ENCODE measurements at regions not wholly inside any gene's neighbourhood (a gene's known extent, or its start where the extent isn't known, plus 50 kb on each side); places are given as distances from the start of the nearest gene placed in this dataset.
A peak's percentile ranks its signal among the peaks of the same experiment; 100 is the strongest.

- ATAC-seq (no peak), DNase-seq (no peak)
- Histone ChIP-seq H3K27me3 (ENCODE audit: control insufficient read depth, insufficient read depth) (no peaks in the 10 kb centered on the region), H3K9me3 (ENCODE audit: control insufficient read depth, low read length) (no peaks in the 10 kb centered on the region), H3K4me3 (ENCODE audit: low read length) (no peak overlapping the region), H3K27ac (ENCODE audit: low read length) (no peak overlapping the region), H3K4me1 (ENCODE audit: control insufficient read depth, insufficient read depth, low read length) (no peaks in the 10 kb centered on the region)
- intact Hi-C loops (cut with DNase I), result no loop called here
- WGBS, result 76% methylated on average over 12 of the region's 12 CpGs
Observed at GRCh38 chr22:44442186-44442815, 55.7 kb downstream of the RTL6 start.

DNA sequence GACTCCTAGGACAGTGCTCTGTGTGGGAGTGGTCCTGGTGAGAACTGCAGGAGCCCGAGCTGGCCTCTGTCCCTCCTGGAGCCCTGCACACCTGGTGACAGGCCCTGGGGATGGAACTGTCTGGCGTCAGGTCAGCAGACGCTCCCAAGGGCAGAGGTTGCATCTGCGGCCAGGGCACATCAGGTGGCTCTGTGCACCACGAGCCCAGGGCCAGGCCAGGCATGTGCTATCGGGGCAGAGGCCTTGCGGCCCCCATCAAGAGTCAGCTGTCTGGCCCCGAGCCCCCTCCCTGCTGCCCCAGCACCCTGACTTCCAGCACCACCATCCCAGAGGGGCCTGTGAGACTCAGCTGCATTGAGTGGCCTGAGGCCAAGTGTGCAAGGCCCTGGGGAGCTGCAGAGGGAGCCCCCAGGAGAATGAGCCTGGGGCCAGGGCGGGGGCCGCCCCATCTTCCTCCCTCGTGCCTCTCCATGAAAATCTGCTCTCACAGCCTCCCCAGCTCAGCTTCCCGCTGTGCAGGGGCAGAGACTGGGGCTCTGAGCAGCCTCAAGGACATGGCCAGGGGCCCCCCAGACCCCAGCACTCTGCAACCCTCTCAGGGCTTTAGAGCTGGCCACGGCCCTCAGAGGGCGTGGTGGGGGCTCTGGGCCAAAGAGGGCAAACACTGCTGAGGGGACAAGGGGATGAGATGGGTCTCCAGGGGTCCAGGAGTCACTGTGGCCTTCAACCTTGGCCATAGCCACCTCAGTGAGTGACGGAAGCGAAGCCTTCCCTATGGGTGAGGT is 56.4 kb downstream of the RTL6 start:
- Histone ChIP-seq H3K4me1 (ENCODE audit: control insufficient read depth, insufficient read depth, low read length) (no peaks in the 10 kb centered on the region), H3K9me3 (ENCODE audit: control insufficient read depth, low read length) (no peaks in the 10 kb centered on the region), H3K27me3 (ENCODE audit: control insufficient read depth, insufficient read depth) (no peaks in the 10 kb centered on the region), H3K4me3 (ENCODE audit: low read length) (no peak overlapping the region), H3K27ac (ENCODE audit: low read length) (no peak overlapping the region)
- intact Hi-C loops (cut with DNase I), result no loop called here
- no peak for ATAC-seq
- DNase-seq, result no peak
- 84% methylated on average over 16 of the region's 16 CpGs for WGBS

- WGBS, result 87% methylated on average over 19 of the region's 19 CpGs
- Histone ChIP-seq H3K9me3 (ENCODE audit: control insufficient read depth, low read length) (no peaks in the 10 kb centered on the region), H3K4me3 (ENCODE audit: low read length) (no peak overlapping the region), H3K27ac (ENCODE audit: low read length) (no peak overlapping the region), H3K27me3 (ENCODE audit: control insufficient read depth, insufficient read depth) (no peaks in the 10 kb centered on the region), H3K4me1 (ENCODE audit: control insufficient read depth, insufficient read depth, low read length) (no peaks in the 10 kb centered on the region)
- DNase-seq (no peak), ATAC-seq (no peak)
- intact Hi-C loops (cut with DNase I), result no loop called here
Observed at GRCh38 chr22:44440224-44441160, 57.5 kb downstream of the RTL6 start.

- Histone ChIP-seq H3K9me3 (ENCODE audit: control insufficient read depth, low read length) (no peaks in the 10 kb centered on the region), H3K4me3 (ENCODE audit: low read length) (no peak overlapping the region), H3K27me3 (ENCODE audit: control insufficient read depth, insufficient read depth) (no peaks in the 10 kb centered on the region), H3K4me1 (ENCODE audit: control insufficient read depth, insufficient read depth, low read length) (no peaks in the 10 kb centered on the region), H3K27ac (ENCODE audit: low read length) (no peak overlapping the region)
- no peak for DNase-seq
- WGBS, result 85% methylated on average over 21 of the region's 21 CpGs
- no peak for ATAC-seq
- intact Hi-C loops (cut with DNase I), result no loop called here
Observed at GRCh38 chr22:44439356-44440223, 58.4 kb downstream of the RTL6 start.

DNA sequence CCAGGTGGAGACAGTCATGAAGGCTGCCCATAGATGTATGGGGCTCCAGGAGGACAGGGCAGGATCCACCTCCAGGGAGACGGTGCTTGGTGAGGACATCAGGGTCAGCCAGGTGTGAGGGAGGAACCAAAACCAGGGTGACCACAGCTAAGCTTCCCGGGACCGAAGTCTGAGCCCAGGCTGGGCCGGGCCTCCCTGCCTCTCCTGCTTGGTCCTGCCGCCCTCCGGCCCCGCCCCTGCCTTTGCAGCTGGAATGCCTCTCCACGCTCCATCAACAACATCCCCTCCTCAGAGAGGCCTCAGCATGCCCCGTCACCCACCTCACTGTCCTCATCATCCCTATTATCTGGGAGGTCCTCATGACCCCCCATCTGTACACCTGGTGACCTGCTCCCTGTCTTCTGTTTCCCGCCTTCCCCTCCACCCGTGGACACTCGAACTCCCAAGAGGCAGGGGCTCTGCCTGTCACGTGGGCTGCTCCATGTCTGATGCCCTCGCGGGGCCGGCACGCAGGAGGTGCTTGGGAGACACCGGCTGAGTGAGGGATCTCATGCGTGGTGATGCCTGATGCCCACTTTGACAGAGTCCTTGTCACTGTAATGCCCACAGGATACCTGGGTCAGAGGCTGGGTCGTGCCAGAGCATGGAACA is 59.4 kb downstream of the RTL6 start:
- 84% methylated on average over 20 of the region's 20 CpGs for WGBS
- intact Hi-C loops (cut with DNase I), result no loop called here
- no peaks in the 10 kb centered on the region for H3K4me1 ChIP-seq (ENCODE audit: control insufficient read depth, insufficient read depth, low read length)
- DNase-seq (no peak), ATAC-seq (no peak)
- H3K9me3 ChIP-seq (ENCODE audit: control insufficient read depth, low read length), result no peaks in the 10 kb centered on the region
- no peak overlapping the region for H3K4me3 ChIP-seq (ENCODE audit: low read length)
- H3K27me3 ChIP-seq (ENCODE audit: control insufficient read depth, insufficient read depth), result no peaks in the 10 kb centered on the region
- no peak overlapping the region for H3K27ac ChIP-seq (ENCODE audit: low read length)

GRCh38 chr22:44438056-44438455 is 60.0 kb downstream of the RTL6 start:
- Histone ChIP-seq H3K27ac (ENCODE audit: low read length) (no peak overlapping the region), H3K27me3 (ENCODE audit: control insufficient read depth, insufficient read depth) (no peaks in the 10 kb centered on the region), H3K4me3 (ENCODE audit: low read length) (no peak overlapping the region), H3K9me3 (ENCODE audit: control insufficient read depth, low read length) (no peaks in the 10 kb centered on the region), H3K4me1 (ENCODE audit: control insufficient read depth, insufficient read depth, low read length) (no peaks in the 10 kb centered on the region)
- ATAC-seq (no peak), DNase-seq (peak in 1 of 3 donors; percentile 40)
- WGBS, result 89% methylated on average over 14 of the region's 14 CpGs
- intact Hi-C loops (cut with DNase I), result no loop called here

- H3K27me3 ChIP-seq (ENCODE audit: control insufficient read depth, insufficient read depth), result no peaks in the 10 kb centered on the region
- DNase-seq (no peak), ATAC-seq (no peak)
- H3K9me3 ChIP-seq (ENCODE audit: control insufficient read depth, low read length), result no peaks in the 10 kb centered on the region
- intact Hi-C loops (cut with DNase I), result no loop called here
- H3K4me1 ChIP-seq (ENCODE audit: control insufficient read depth, insufficient read depth, low read length), result no peaks in the 10 kb centered on the region
- H3K27ac ChIP-seq (ENCODE audit: low read length), result no peak overlapping the region
- H3K4me3 ChIP-seq (ENCODE audit: low read length), result no peak overlapping the region
- 94% methylated on average over 21 of the region's 21 CpGs for WGBS
Observed at GRCh38 chr22:44437216-44438055, 60.6 kb downstream of the RTL6 start.

GRCh38 chr22:44436736-44437135 is 61.3 kb downstream of the RTL6 start:
- DNase-seq (no peak), ATAC-seq (no peak)
- intact Hi-C loops (cut with DNase I), result no loop called here
- no peaks in the 10 kb centered on the region for H3K9me3 ChIP-seq (ENCODE audit: control insufficient read depth, low read length)
- 75% methylated on average over 8 of the region's 8 CpGs for WGBS
- H3K4me1 ChIP-seq (ENCODE audit: control insufficient read depth, insufficient read depth, low read length), result no peaks in the 10 kb centered on the region
- H3K4me3 ChIP-seq (ENCODE audit: low read length), result no peak overlapping the region
- no peaks in the 10 kb centered on the region for H3K27me3 ChIP-seq (ENCODE audit: control insufficient read depth, insufficient read depth)
- H3K27ac ChIP-seq (ENCODE audit: low read length), result no peak overlapping the region

- Histone ChIP-seq H3K4me3 (ENCODE audit: low read length) (no peak overlapping the region), H3K27ac (ENCODE audit: low read length) (no peak overlapping the region), H3K9me3 (ENCODE audit: control insufficient read depth, low read length) (no peaks in the 10 kb centered on the region), H3K27me3 (ENCODE audit: control insufficient read depth, insufficient read depth) (no peaks in the 10 kb centered on the region), H3K4me1 (ENCODE audit: control insufficient read depth, insufficient read depth, low read length) (no peaks in the 10 kb centered on the region)
- DNase-seq (no peak), ATAC-seq (no peak)
- WGBS, result 85% methylated on average over 4 of the region's 4 CpGs
- intact Hi-C loops (cut with DNase I), result no loop called here
Observed at GRCh38 chr22:44431256-44431655, 66.8 kb downstream of the RTL6 start.

All from right cardiac atrium (tissue), 5 donors.